K562 (cell line): ENCODE measurements at regions not wholly inside any gene's neighbourhood (a gene's known extent, or its start where the extent isn't known, plus 50 kb on each side); places are given as distances from the start of the nearest gene placed in this dataset.

Experiments used
- ATF7 ChIP-seq: fragments of 450-650 bp; IDR thresholded peaks from 2 replicates; pipeline ENCODE4 v1.7.1; 2014; ENCODE audit warnings: mild to moderate bottlenecking, moderate library complexity
- FOXA1 ChIP-seq: fragments of 450-650 bp; IDR thresholded peaks from 2 replicates; pipeline ENCODE4 v1.6.1; 2016; ENCODE audit warnings: mild to moderate bottlenecking, borderline replicate concordance
- HMGXB4 ChIP-seq: sonication (generic); formaldehyde crosslinking; IDR thresholded peaks from 2 replicates; pipeline ENCODE4 v1.8.1; 2023; ENCODE audit warnings: mild to moderate bottlenecking, missing genetic modification reagents
- POLR2H ChIP-seq: IDR thresholded peaks from 2 replicates; pipeline ENCODE4 v1.6.1; 2016; ENCODE audit warnings: missing genetic modification characterization, low read depth, mild to moderate bottlenecking, control low read depth, missing compliant biosample characterization, moderate library complexity
- PRDM10 ChIP-seq: fragments of 450-650 bp; IDR thresholded peaks from 2 replicates; pipeline ENCODE4 v1.6.1; 2018; ENCODE audit not compliant: partially characterized antibody
- TEAD4 ChIP-seq, 2 experiments: sonication (generic) in 1 of 2; formaldehyde crosslinking in 1 of 2; IDR thresholded peaks; 2 replicates each; pipeline versions ENCODE4 v1.6.1 to v1.8.0; 2012 to 2022; ENCODE audit warnings: borderline replicate concordance in 1 of 2, inconsistent platforms in 1 of 2, low read length in 1 of 2, mild to moderate bottlenecking in 1 of 2, missing genetic modification reagents in 1 of 2
- XRCC5 ChIP-seq: fragments of 200-400 bp; formaldehyde crosslinking; IDR thresholded peaks from 2 replicates; pipeline ENCODE4 v1.6.1; 2017; ENCODE audit warnings: low read depth, mild to moderate bottlenecking, low read length
- ZNF408 ChIP-seq: fragments of 250-450 bp; sonication (Bioruptor Pico); IDR thresholded peaks from 2 replicates; pipeline ENCODE4 v1.4.0; 2020; ENCODE audit warnings: low read depth, mild to moderate bottlenecking, moderate library complexity
- ZNF655 ChIP-seq: fragments of 250-450 bp; sonication (Bioruptor Pico); IDR thresholded peaks from 2 replicates; pipeline ENCODE4 v1.5.0; 2021

- peak; percentile 90 for TF ChIP-seq ATF7
- peak; percentile 88 for TF ChIP-seq FOXA1
- no peak for TF ChIP-seq POLR2H (tag)
- peak; percentile 88 for TF ChIP-seq TEAD4 (IDR thresholded peaks at IDR 0.05; ENCODE audit: low read length)
- no peak for TF ChIP-seq TEAD4 (CRISPR knock-in tag; IDR thresholded peaks at IDR 0.05; ENCODE audit: borderline replicate concordance)
- no peak for TF ChIP-seq XRCC5
- no peak for TF ChIP-seq PRDM10
- TF ChIP-seq ZNF655 (CRISPR knock-in tag), result no peak
- no peak for TF ChIP-seq ZNF408 (CRISPR knock-in tag)
- no peak for TF ChIP-seq HMGXB4 (CRISPR knock-in tag)
These were observed 88.2 kb downstream of the PSMG1 start (continued) for GRCh38 chr21:39094847-39095579.
